Esophagus squamous epithelium (tissue), 5 donors: ENCODE measurements at regions not wholly inside any gene's neighbourhood (a gene's known extent, or its start where the extent isn't known, plus 50 kb on each side); places are given as distances from the start of the nearest gene placed in this dataset.

ENCODE experiments used
- DNase-seq: peaks from one replicate; lab custom pipeline; 2025; lab: John Stamatoyannopoulos, UW
- H3K27ac ChIP-seq, 4 donors: fragments of 200-600 bp; sonication (generic); one replicate each; pipeline ENCODE4 v1.5.1; 2016 to 2019; ENCODE audit warnings: mild to moderate bottlenecking in 1 of 4
- H3K27me3 ChIP-seq, 4 donors: fragments of 200-600 bp; sonication (generic); 1 replicate in 3 of 4; 2 replicates in 1 of 4; pipeline versions ENCODE4 v1.5.1 to v1.6.0; 2017 to 2021; ENCODE audit warnings: antibody characterized with exemption in 1 of 4
- H3K36me3 ChIP-seq, 3 donors: fragments of 200-600 bp; sonication (generic); one replicate each; pipeline ENCODE4 v1.5.1; 2016 to 2019
- H3K4me1 ChIP-seq, 3 donors: fragments of 200-600 bp; sonication (generic); one replicate each; pipeline ENCODE4 v1.5.1; 2017 to 2019
- H3K4me3 ChIP-seq, 4 donors: fragments of 200-600 bp; sonication (generic); 1 replicate in 3 of 4; 2 replicates in 1 of 4; pipeline ENCODE4 v1.5.1; 2016 to 2019; ENCODE audit warnings: mild to moderate bottlenecking in 2 of 4, moderate library complexity in 1 of 4
- H3K9me3 ChIP-seq, 3 donors: fragments of 200-600 bp; sonication (generic); one replicate each; pipeline ENCODE4 v1.5.1; 2016 to 2019
- POLR2A ChIP-seq, 4 donors: fragments of 450-650 bp; IDR thresholded peaks; one replicate each; pipeline ENCODE4 v1.6.1; 2017; ENCODE audit warnings: antibody characterized with exemption in 4 of 4, mild to moderate bottlenecking in 4 of 4, moderate library complexity in 3 of 4
- WGBS, 2 donors: methylation state at CpG; one replicate each; pipeline ENCODE4 v1.1.5; 2018; 5-methylcytosine and 5-hydroxymethylcytosine counted together
- intact Hi-C: fragments of 100-400 bp; cut with DNase I; formaldehyde crosslinking; loops from one replicate; pipeline ENCODE4 v1.15.0; 2022
- TF ChIP-seq, protein P1 (sequence below), 6 experiments: fragments of 450-650 bp in 4 of 6; fragments of 200-600 bp in 2 of 6; sonication (generic) in 2 of 6; IDR thresholded peaks; one replicate each; pipeline ENCODE4 v1.5.1; 2016 to 2019; ENCODE audit warnings: antibody characterized with exemption in 6 of 6, mild to moderate bottlenecking in 4 of 6, moderate library complexity in 4 of 6
- donor health status: DM: yes; HTN: yes; CAD: no.

DNA sequence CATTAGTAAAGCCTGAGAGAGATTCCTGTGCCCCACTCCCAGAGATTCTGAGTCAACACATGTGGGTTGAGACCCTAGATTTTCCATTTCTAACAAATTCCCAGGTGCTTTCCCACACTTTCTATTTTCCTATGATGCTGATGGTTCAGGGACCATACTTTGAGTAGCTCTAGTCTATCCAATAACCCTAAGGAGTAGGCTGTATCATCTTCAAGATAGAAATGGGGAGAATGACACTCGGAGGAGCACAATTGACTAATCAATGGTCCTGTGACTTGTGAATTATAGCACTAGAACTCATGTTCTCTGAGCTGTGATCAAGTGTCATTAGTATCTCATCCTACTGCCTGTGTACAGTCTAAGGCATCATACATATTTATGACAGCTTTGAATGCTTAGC lies 232.9 kb upstream of the B3GALT2 start:
- Histone ChIP-seq H3K4me1 (peaks cover 0 to 17% (median 4%) of the 10 kb centered on the region in 3 donors), H3K27me3 (no peaks in the 10 kb centered on the region), H3K9me3 (no peaks in the 10 kb centered on the region), H3K36me3 (no peaks in the 10 kb centered on the region), H3K4me3 (no peak overlapping the region), H3K27ac (no peak overlapping the region)
- 91 to 100% methylated on average over 1 of the region's 1 CpG for WGBS, 2 donors
- TF ChIP-seq, protein P1, sequence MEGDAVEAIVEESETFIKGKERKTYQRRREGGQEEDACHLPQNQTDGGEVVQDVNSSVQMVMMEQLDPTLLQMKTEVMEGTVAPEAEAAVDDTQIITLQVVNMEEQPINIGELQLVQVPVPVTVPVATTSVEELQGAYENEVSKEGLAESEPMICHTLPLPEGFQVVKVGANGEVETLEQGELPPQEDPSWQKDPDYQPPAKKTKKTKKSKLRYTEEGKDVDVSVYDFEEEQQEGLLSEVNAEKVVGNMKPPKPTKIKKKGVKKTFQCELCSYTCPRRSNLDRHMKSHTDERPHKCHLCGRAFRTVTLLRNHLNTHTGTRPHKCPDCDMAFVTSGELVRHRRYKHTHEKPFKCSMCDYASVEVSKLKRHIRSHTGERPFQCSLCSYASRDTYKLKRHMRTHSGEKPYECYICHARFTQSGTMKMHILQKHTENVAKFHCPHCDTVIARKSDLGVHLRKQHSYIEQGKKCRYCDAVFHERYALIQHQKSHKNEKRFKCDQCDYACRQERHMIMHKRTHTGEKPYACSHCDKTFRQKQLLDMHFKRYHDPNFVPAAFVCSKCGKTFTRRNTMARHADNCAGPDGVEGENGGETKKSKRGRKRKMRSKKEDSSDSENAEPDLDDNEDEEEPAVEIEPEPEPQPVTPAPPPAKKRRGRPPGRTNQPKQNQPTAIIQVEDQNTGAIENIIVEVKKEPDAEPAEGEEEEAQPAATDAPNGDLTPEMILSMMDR (IDR thresholded peaks at IDR 0.05) = no peak
- no peak for TF ChIP-seq POLR2A (IDR thresholded peaks at IDR 0.05)
- intact Hi-C loops = loop anchor here (10.0 kb wide), 1 partner anchor 186 kb away; no protein-coding TSS in a partner anchor
- no peak for DNase-seq

DNA sequence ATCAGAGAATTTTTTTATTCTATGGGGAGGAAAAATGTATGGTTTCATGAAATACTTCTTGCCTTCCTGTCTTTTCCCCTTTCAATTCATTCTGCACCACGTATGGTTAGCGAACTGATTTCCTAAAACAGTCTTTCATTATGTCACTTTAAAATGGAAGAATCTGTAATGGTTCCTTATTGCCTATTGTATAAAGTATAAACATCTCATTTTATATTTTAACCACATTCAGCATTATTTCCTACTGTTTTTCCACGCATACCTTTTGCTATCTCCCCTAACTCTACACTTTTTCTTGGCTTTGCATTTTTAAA lies 232.3 kb upstream of the B3GALT2 start:
- Histone ChIP-seq H3K9me3 (no peaks in the 10 kb centered on the region), H3K27ac (peak overlapping the region in 1 of 4 donors; percentile 42), H3K4me1 (peaks cover 0 to 17% (median 4%) of the 10 kb centered on the region in 3 donors), H3K4me3 (peak overlapping the region in 3 of 4 donors; percentile 21 to 53 (median 24)), H3K36me3 (no peaks in the 10 kb centered on the region), H3K27me3 (no peaks in the 10 kb centered on the region)
- no peak for DNase-seq
- 68 to 69% methylated on average over 3 of the region's 3 CpGs for WGBS, 2 donors
- no peak for TF ChIP-seq POLR2A (IDR thresholded peaks at IDR 0.05)
- TF ChIP-seq, protein P1 (IDR thresholded peaks at IDR 0.05) = no peak
- intact Hi-C loops = loop anchor here (10.0 kb wide), 1 partner anchor 186 kb away; no protein-coding TSS in a partner anchor

DNA sequence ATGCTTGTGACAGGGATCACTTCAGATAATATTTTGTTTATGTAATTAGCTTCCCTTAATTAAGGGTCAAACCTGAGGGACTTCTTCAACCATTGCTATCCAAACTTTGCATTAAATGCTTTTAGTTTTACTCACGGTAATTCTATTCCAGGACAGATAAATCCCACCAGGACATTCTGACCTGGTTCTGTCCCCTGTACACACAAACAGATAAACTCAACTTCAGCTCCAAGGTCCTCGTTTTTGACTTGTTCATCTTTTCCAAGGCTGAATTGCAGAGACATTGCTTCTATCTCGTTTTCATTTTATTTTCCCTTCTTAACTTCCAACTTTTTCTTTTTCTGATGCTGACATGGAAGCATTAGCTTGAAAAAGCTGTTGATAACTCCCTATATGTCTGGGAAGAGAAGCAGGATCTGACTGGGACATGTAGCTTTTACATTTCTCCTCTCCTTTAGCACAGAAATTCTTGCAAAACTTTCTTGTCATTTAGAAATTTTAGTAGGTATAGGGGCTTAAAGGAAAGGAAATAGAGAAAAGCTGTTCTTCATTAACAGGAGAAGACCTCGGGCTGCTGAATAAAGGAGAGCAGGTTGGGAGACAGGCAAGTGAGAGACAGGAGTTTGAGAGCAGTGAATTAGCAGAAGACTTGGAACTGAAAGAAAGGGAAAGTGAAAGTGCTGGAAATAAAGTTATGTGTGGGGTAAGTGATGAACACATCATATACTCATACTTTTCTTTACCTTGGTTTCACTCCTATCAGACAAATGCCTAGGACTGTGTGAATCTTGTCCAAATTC lies 231.7 kb upstream of the B3GALT2 start:
- no peaks in the 10 kb centered on the region for H3K36me3 ChIP-seq
- H3K9me3 ChIP-seq = no peaks in the 10 kb centered on the region
- 28 to 32% methylated on average over 4 of the region's 4 CpGs for WGBS, 2 donors
- intact Hi-C loops = loop anchor here (10.0 kb wide), 1 partner anchor 187 kb away; no protein-coding TSS in a partner anchor
- peak overlapping the region in 3 of 4 donors; percentile 21 to 53 (median 24) for H3K4me3 ChIP-seq
- DNase-seq = no peak
- no peak for TF ChIP-seq POLR2A (IDR thresholded peaks at IDR 0.05)
- TF ChIP-seq, protein P1 (IDR thresholded peaks at IDR 0.05) = no peak
- H3K27ac ChIP-seq = peak overlapping the region in 2 of 4 donors; percentile 42 to 43
- peaks cover 0 to 17% (median 4%) of the 10 kb centered on the region in 3 donors for H3K4me1 ChIP-seq
- no peaks in the 10 kb centered on the region for H3K27me3 ChIP-seq

DNA sequence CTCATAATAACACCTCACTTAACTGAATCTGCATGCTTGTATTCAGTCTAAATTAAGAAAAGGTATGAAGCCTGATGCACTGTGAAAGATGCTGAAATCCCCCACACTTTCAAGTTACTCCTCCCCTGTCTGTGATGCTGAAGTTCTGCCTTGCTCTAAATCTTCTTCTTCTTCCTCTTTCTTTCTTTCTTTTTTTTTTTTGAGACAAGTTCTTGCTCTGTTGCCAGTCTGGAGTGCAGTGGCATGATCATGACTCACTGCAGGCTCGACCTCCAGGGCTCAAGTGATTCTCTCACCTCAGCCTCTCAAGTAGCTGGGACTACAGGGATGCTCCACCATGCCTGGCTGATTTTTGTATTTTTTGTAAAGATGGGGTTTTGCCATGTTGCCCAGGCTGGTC lies 231.0 kb upstream of the B3GALT2 start:
- Histone ChIP-seq H3K36me3 (no peaks in the 10 kb centered on the region), H3K27me3 (no peaks in the 10 kb centered on the region), H3K4me3 (no peak overlapping the region), H3K4me1 (peaks cover 0 to 17% (median 4%) of the 10 kb centered on the region in 3 donors), H3K27ac (no peak overlapping the region), H3K9me3 (no peaks in the 10 kb centered on the region)
- no peak for DNase-seq
- WGBS, 2 donors = 14 to 47% methylated on average over 1 of the region's 1 CpG
- no peak for TF ChIP-seq POLR2A (IDR thresholded peaks at IDR 0.05)
- intact Hi-C loops = loop anchor here (10.0 kb wide), 1 partner anchor 187 kb away; no protein-coding TSS in a partner anchor

DNA sequence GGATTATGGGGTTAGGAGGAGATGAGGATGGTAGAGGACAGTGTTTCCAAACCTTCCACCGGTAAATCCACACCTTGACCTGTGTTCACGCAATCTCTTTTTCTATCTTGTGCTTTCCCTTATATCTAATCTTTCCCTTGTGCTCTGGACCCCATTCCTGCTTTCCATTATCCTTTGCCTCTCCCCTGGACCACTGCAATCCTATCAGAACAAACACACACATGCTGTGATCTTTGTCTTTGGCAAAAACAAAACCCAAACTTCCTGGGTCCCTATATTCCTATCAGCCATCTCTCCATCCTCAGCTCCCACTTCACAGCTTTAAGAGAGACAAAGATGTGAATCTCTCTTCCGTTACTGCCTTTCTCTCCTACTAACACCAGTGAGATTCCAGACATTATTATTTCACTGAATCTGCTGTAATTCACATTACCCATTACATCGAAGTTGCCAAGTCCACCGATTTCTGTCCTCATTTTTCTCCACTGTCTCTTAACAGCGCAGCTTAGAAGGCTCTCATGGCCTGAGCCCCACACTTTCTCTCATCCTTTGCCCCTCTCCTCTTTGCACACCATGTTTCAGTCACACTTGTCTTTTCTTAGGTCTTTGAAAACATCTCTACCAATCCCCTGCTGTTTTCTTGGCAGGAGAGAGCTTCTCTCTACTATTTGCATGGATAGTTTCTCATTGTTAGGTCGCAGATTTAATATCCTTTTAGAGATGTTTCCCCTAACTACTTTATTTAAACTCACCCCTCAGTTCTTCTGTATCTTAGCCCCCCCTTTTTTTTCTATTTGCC lies 230.0 kb upstream of the B3GALT2 start:
- no peak for DNase-seq
- 88 to 93% methylated on average over 7 of the region's 7 CpGs for WGBS, 2 donors
- no peak overlapping the region for H3K4me3 ChIP-seq
- TF ChIP-seq, protein P1 (IDR thresholded peaks at IDR 0.05) = no peak
- TF ChIP-seq POLR2A (IDR thresholded peaks at IDR 0.05) = no peak
- H3K27me3 ChIP-seq = no peaks in the 10 kb centered on the region
- no peaks in the 10 kb centered on the region for H3K9me3 ChIP-seq
- no peak overlapping the region for H3K27ac ChIP-seq
- H3K36me3 ChIP-seq = no peaks in the 10 kb centered on the region
- intact Hi-C loops = loop anchor here (10.0 kb wide), 1 partner anchor 188 kb away; no protein-coding TSS in a partner anchor
- H3K4me1 ChIP-seq = peaks cover 0 to 17% (median 4%) of the 10 kb centered on the region in 3 donors
